ENCODE measurements at regions not wholly inside any gene's neighbourhood (a gene's known extent, or its start where the extent isn't known, plus 50 kb on each side); places are given as distances from the start of the nearest gene placed in this dataset.
A peak's percentile ranks its signal among the peaks of the same experiment; 100 is the strongest.
"Not testable (repeated sequence)": the region's sequence is repeated elsewhere in the genome, so short reads cannot be mapped to it uniquely, and the experiment has no call there.

DNA sequence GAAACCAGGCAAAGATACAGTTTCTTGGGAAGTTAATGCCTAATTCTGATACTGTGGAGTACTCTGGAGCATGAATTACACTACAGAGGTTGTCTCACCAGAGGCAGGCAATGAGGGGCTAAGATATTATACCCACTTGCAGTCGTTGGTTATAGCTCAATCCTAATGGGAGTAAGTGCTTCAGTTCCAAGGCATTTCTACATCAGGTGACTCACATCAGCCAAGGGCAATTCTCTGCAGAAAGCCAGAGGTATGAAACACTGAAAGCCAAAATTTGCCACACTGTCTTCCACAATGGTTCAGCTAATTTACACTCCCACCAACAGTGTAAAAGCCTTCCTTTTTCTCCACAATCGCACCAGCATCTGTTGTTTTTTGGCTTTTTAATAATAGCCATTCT lies 174.0 kb upstream of the IL15 start:
- no peak for DNase-seq

DNA sequence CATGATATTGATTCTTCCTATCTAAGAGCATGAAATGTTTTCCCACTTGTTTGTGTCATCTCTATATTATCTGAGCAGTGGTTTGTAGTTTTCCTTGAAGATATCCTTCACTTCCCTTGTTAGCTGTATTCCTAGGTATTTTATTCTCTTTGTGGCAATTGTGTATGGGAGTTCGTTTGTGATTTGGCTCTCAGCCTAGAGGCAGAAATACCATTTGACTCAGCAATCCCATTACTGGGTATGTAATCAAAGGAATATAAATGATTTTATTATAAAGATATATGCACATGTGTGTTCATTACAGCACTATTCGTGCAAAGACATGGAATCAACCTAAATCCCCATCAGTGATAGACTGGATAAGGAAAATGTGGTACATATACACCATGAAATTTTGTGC lies 172.7 kb upstream of the IL15 start:
- DNase-seq = no peak

DNA sequence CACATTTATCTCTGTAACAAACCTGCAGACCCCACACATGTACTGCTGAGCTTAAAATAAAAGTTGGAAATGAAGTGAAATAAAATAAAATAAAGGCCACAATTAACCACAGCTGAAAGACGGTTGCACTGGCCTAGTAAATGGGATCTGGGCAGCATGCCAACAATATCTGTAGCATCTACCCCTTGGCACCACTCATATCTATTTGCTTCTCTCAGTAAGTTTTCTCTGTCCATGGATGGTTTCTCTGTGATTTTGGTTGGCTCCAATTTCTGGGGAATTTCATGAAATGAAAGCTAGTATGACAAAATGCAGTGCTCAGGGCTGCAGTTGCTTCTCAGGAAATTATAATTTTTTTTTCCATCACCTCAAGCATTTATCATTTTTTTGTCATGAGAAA lies 172.0 kb upstream of the IL15 start:
- no peak for DNase-seq

DNA sequence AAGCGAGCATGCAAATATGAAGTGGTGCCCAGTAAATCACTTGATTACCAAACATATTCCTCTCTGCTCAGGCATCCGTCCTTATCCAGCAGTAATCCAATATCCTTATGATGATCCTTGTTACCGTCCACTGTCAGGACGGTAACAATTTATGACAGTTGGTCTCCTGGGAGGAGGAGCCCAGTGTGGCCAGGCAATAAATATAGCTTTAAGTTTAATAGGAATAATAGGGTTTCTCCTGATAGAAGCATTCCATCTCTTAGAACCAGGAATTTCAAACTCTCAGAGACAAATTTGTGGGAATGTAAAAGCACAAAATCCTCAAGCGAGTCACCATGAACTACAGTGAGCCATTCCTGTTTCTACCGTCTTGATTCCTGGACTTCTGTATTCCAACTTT lies 171.2 kb upstream of the IL15 start:
- no peak for DNase-seq

DNA sequence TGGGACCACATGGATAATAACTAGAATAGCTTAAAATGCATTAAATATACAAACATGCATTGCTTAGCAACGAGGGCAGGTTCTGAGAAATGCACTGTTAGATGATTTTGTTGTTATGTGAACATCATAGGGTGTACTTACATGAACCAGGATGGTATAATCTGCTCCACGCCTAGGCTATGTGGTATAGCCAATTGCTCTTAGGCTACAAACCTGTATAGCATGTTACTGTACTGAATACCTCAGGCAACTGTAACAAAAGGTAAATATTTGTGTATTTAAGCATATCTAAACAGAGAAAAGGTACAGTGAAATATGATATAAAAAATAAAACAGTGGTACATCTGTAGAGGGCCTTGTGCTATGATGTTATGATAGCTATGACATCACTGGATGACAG lies 169.2 kb upstream of the IL15 start:
- DNase-seq = no peak

DNA sequence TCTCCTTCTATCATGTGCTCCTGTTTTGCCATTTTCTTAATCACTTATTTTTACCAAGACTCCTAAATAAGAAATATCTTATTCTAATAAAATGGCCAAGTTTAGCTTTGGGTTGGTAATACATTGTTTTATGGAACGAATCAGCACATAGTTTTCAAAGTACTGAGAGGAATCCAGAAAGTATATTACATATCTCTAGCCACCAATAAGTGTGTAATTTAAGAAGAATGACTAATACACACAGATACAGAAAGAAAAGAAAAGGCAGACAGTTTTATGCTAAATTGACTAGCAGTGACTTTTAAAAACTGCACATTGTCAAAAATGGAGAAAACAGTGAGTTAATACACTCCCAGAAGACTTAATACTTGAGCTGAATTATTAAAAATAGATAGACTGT lies 167.0 kb upstream of the IL15 start:
- DNase-seq = no peak

DNA sequence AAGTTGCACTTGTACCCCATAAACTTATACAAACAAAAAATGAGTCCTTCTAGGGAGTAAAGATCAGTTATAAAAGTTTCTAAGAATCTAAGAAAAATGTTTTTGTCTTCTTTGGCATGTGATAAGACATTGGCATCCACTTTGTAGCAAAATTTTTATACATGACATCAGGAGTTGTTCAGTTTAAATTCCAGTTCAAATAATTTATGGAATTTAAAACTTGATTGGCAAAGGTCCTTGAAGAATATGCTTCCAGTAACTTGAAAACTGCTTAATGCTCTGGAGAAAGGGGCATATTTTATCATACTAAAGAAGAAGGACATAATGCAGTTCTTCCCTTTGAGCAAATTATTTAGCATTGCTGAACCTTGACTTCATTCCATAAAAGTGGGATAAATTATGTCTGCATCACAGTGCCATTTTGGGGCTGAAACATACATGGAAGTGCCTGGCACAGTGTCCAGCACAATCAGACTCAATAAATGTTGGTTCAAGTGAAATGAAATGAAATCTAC lies 163.3 kb upstream of the IL15 start:
- DNase-seq = no peak

DNA sequence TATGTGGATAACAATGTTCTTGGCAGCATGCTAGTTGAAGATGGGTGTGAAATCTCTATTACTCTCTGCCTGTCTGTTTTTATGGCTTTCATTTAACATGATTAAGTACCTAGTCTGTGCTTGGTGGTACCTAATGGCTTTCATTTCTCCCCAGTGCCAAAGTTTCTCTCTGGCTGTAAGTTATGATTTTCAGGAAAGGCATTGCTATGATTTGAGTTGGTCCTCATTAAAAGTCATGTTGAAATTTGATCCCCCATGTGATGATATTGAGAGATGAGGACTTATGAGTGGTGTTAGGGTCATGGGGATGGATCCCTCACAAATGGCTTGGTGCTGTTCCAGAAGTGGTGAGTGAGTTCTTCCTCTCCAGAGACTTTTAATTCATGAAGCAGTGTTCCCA lies 162.4 kb upstream of the IL15 start:
- no peak for DNase-seq

DNA sequence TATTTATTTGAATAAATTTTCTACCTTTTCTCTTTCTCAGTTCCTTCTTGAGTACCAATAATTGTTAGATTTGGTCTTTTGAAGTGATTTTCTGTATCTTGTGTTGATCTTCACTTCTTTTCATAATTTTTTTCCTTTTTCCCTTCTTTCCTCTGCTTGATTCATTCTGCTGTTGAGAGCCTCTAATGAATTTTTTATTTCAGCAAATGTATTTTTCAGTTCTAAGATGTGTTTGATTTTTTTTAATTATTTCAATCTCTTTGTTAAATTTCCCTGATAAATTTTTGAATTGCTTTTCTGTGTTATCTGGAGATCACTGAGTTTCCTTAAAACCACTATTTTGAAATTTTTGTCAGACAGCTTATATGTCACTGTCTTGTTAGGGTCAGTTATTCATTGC lies 155.4 kb upstream of the IL15 start:
- no peak for DNase-seq

DNA sequence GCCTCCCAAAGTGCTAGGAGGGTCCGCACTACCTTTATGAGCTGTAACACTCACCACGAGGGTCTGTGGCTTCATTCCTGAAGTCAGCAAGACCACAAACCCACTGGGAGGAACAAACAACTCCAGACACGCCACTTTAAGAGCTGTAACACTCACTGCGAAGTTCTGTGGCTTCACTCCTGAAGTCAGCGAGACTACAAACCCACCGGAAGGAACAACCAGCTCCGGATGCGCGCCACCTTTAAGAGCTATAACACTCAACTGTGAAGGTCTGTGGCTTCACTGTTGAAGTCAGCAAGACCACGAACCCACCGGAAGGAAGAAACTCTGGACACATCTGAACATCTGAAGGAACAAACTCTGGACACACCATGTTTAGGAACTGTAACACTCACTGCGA lies 152.1 kb upstream of the IL15 start:
- not testable (repeated sequence) for DNase-seq

DNA sequence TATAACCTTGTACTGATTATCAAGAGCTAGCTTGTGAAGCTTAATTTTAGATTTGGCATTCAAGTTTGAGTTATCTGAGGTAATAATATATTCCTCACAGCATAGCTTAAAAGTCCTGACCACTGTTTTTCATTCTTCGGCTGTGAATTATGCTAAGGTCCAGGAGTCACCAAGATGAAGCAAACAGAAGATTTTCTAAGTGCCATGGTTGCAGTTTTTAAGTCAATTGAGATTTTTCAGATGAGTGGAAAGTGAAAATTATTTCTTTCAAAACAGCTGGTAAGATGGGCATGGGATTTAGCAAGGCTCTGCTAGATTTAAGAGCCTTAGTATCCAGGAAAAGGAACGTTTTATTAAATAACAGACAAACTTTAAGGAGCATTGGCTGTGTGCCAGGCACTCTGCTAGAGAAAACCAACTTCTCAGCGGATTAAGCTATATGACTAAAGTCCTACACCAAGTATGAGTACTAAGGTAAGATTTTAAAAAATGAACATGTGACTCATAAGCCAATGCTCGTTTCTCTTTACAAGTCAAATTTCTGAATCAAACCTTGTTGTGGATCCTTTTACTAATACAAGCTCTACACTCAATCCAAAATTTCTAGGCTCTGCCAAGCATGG lies 149.9 kb upstream of the IL15 start:
- DNase-seq = no peak

DNA sequence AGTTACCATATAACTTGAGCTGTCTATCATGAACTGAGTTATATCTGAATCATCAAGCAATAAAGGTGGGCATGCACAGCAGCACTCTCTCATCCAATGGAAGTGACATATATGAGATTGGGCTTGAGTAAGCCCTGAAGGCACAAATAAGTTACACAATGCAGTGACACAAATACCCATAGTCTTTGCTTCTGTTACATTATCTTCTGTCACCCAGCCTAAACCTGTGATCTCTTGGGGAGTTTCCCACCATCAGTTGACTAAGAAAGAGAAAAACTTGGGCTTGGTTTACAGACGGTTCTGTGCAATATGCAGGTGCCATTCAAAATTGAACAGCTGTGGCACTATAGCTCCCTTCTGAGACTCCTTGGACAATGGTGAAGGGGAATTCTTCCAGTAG lies 138.8 kb upstream of the IL15 start:
- DNase-seq = no peak

DNA sequence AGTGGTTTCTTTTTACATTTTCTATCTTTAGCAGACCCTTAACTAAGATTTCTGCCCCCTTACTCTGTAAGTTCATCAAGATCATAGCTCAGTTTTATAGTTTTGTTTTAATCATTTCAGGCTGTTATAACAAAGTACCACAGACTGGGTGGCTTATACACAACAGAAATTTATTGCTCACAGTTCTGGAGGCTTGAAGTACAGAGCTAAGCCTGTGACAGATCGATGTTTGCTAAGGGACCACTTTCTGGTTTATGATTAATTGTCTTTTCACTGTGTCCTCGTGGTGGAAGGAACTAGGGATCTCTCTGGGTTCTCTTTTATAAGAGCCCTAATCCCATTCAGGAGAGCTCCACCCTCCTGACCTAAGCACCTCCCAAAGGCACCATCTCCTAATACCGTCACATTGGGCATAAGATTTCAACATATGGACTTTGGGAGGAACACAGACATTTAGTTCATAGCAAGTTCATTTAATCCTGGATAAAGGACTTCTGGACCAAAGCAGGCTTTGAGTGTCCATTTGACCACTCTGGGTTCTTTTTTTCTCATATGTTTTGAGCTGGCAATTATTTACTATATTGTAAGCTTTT lies 137.0 kb upstream of the IL15 start:
- DNase-seq = no peak

DNA sequence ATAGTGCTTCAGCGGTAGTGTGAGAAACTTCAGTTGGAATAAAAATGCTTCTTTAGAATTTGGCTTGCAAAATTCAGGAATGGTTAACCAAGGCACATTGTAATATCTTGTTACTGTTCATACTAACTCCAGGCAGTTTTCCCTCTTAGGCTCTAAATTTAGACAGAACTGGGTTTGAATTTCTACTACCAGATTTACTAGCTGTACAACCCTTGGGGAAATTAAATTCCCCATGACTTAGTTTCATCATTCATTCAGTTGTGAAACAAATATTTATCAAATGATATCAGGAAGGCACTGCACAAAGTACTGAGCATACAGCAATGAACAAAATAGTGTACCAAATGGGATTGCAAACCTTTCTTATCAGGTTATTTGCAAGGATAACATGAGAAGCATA lies 135.0 kb upstream of the IL15 start:
- DNase-seq = no peak

DNA sequence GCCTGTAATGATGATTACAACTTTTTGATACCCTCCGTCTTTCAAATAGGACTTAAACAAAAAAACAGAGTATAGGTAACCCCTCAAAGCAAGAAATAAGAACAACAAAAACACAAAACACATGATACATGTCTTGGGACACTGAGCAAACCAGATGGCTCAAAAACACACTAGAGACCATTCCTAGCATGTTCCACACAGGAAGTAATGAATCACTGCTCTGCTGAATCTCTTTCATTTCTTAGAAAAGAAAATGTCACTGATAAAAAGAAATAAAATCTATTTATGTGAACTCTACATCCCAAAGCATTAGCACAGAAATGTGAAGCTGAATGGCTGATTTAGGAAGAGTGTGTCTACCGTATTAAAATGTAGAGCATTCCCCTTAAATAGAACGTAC lies 134.5 kb upstream of the IL15 start:
- DNase-seq = no peak

DNA sequence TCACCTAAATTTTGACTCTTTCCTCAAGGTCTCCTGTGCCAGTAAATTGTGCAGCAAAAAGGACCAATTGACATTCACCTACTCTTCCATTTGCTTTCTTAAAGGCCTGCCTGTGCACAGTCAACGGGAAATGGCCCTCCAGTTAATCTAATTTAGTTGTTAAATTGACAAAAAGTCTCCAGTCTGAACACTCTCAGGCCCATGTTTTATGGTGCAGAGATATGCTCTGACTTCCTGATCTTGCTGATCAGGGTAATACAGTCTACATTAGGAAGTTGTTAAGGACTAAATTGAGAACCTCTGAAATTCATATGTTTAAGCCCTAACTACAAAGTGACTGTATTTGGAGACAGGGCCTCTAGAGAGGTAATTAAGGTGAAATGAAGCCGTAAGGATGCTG lies 133.6 kb upstream of the IL15 start:
- no peak for DNase-seq

DNA sequence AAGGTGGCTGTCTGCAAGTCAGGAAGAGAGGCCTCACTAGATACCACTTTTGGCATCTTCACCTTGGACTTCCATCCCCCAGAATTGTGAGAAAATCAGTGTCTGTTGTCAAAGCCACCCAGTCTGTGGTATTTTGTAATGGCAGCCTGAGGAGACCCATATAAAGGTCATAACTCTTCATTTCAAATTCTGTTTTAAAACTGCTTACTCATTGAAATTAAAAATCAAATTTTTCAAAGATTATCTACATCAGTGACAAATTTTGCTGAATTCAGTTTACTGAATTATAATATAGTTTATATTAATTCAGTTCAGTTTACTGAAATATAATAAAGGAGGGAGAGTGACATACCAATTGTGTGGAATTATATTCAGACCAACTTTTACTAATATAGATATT lies 133.1 kb upstream of the IL15 start:
- DNase-seq = no peak

DNA sequence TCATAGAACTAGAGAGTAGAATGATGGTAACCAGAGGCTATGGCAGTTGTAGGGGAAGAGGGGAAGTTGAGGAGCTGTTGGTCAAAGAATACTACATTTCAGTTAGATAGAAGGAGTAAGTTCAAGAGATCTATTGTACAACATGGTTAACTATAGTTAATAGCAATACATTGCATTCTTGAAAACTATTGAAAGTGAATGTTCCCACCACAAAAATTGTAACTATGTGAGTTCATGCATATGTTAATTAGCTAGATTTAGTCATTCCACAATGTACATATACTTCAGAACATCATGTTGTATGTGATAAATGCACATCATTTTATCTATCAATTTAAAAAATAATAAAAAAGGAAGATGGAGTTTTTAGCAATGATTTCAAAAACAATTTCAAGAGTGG lies 125.3 kb upstream of the IL15 start:
- DNase-seq = no peak

DNA sequence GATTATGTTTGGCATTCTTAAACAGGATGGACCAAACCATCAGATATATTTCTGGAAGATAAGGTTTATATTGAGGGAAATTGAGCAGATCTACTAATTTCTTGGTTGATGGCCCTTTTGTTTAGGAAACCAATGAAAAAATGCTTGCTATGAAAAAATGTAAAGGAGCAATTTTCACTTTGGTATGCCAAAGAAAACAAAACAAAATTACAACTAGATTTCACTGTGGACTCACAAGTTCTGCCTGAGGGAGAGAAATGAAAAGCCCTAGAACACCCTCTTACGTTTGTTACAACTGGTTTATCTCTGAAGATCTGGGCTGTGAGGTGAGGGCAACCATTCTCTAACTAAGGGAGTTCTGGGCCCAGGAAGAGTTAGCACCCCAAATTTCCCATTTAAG lies 122.5 kb upstream of the IL15 start:
- no peak for DNase-seq

DNA sequence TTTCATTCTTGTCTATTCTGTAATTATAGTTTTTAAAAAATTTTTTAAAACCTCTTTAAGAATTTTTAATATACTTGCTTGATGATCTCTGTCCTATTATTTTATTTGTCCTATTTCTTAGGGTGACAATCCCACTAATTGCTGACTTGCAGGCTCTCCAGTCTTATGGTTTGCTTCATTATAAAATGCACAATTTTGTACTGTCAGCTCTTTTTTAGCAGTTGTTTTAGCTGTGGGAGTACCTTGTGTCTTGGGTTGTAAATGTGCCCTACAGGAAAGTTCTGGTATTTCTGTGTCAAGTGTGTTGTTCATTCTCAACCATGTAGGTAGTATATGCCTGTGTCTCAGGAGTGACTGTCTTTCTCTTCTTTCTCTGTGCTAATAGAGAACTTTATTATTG lies 118.2 kb upstream of the IL15 start:
- DNase-seq = no peak

DNA sequence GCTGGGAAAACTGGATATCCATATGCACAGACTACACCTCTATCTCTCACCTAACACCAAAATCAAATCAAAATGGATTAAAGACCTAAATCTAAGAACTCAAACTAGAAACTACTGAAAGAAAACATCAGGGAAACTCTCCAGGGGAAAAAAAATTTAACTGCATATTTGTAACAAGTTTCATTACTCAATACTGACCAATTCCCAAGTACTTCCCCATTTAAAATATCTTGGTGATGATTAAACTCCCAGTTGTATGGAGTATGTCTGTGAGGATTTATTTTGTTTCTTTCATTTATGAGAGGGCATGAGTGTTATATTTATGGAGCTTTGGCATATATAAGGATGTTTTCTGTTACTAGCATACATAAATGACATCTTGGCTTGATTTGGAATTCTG lies 112.3 kb upstream of the IL15 start:
- peak in 1 of 2 donors; percentile 35 for DNase-seq

DNA sequence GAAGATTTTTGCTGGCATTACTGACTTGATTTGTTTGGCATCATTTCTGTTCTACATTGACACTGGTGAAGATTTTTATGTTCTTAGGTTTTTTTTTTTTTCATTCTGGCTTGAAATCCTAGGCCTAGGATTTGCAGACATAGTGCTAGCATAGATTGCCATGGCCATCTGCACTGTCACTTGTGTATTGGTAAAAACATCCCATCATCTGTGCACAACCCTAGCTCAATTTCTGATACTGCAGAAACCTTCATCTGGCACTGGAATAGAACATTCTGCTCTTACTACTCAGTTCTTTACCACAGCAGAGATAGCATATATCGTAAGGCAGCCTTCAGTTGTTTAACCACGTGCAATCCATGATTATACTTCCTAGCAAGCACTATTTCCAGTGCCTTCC lies 111.5 kb upstream of the IL15 start:
- DNase-seq = no peak

DNA sequence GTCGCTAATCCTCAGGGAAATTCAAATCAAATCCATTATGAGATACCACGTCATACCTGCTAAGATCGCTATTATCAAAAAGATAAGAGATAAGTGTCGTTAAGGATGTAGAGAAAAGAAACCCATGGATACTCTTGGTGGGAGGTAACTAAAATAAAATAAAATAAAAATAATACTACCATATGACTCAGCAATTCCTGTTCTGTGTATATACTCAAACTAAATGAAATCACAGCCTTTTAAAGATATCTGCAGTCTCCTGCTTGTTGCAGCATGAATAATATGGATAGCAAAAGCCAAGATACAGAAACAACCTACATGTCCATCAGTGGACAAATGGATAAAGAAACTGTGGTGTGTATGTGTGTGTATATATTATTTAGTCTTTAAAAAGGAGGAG lies 105.8 kb upstream of the IL15 start:
- DNase-seq = no peak

DNA sequence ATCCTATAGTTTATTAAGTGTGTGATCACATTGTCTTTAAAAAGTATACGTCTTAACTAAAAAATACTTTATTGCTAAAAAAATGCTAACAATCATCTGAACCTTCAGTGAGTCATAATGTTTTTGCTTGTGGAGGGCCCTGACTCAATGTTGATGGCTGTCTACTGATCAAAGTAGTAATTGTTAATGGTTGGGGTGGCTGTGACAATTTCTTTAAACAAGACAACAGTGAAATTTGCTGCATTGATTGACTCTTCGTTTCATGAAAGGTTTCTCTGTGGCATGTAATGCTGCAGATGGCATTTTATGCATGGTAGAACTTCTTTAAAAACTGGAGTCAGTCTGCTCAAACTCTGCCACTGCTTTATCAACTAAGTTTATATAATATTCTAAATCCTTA lies 101.4 kb upstream of the IL15 start:
- DNase-seq = no peak

DNA sequence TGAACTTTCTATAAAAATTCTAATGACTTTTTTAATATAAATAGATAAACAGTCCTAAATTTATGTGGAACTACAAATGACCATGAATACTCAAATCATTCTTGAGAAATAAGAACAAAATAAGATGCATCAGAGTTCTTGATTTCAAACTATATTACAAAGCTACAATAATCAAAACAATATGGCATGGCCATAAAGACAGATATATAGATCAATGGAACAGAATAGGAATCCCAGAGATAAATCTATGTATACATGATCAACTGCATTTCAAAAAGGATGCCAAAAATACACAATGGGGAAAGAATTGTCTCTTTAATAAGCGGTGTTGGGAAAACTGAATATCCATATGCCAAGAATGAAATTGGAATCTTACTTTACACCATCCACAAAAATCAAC lies 98.4 kb upstream of the IL15 start:
- DNase-seq = no peak
